GM12892 (cell line): ENCODE measurements at regions not wholly inside any gene's neighbourhood (a gene's known extent, or its start where the extent isn't known, plus 50 kb on each side); places are given as distances from the start of the nearest gene placed in this dataset.

Source experiments
- POLR2A ChIP-seq: IDR thresholded peaks from 2 replicates; pipeline ENCODE4 v1.6.1; 2011; ENCODE audit warnings: low read depth, low read length, control low read depth
- POLR2AphosphoS5 ChIP-seq: IDR thresholded peaks from 2 replicates; pipeline ENCODE4 v1.6.1; 2011; ENCODE audit warnings: low read depth, low read length, control low read depth
- TAF1 ChIP-seq: IDR thresholded peaks from 2 replicates; pipeline ENCODE4 v1.6.1; 2011; ENCODE audit warnings: low read depth, mild to moderate bottlenecking, control low read depth, low read length, borderline replicate concordance

DNA sequence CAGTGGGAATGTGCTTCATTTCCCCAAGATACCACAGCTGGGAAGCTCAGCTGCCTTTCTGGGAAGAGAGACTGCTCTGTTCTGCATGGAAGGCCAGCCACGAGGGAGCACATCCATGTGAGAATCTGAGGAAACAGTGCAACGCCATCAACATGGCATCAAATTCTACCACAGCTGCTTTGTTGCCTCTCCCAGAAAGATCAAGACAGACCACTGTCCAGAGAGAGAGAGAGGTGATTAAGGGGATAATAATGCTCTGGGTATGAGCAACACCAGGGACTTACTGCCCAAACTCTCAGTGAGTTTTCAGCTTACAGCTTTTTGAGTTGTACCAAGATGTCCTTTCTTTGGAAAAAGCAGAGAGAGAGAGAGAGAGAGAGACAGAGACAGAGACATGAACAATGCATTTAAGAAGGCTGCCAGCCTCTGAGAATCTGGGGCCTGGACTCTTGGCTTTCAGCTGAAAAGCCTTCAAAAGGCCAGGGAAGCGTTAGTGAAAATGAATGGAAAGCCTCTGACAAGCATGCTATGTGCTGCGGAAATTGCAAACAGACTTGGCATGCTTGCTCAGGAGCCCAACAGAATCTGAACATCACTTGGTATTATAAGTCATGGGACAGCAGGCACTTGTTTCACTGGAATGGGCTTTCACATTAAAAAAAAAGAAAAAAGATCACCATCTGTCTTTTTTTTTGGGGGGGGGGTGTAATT lies 223.1 kb downstream of the MAP2K6 start:
- TF ChIP-seq TAF1 (no peak), POLR2A (no peak), POLR2AphosphoS5 (no peak)
